CD8-positive, alpha-beta memory T cell (primary cell): ENCODE measurements at regions not wholly inside any gene's neighbourhood (a gene's known extent, or its start where the extent isn't known, plus 50 kb on each side); places are given as distances from the start of the nearest gene placed in this dataset.

Experiments
- CTCF ChIA-PET: fragments of 350-600 bp; sonication (Branson Sonifier 250); formaldehyde crosslinking; loops from one replicate; lab custom pipeline; 2021; ENCODE audit warnings: antibody characterized with exemption; lab: Charles Lee
- POLR2A ChIA-PET: fragments of 350-600 bp; sonication (Branson Sonifier 250); formaldehyde crosslinking; loops from one replicate; lab custom pipeline; 2021; ENCODE audit warnings: antibody characterized with exemption; lab: Charles Lee
- DNase-seq, 5 donors: peaks; one replicate each; pipeline versions ENCODE4 v3.0.0 to v3.0.0-alpha.2; 2020 to 2022; ENCODE audit warnings: mixed read lengths in 1 of 5
- H3K27ac ChIP-seq: one replicate; pipeline ENCODE4 v1.7.0; 2013; ENCODE audit warnings: low read depth, mild to moderate bottlenecking, low read length, moderate library complexity
- H3K27me3 ChIP-seq: 2 replicates; pipeline ENCODE4 v1.7.0; 2013; ENCODE audit warnings: low read length, mild to moderate bottlenecking; ENCODE audit not compliant: insufficient read depth, poor library complexity, severe bottlenecking
- H3K36me3 ChIP-seq: 2 replicates; pipeline ENCODE4 v1.7.0; 2013; ENCODE audit warnings: mild to moderate bottlenecking, low read length, moderate library complexity; ENCODE audit not compliant: insufficient read depth
- H3K4me1 ChIP-seq: 2 replicates; pipeline ENCODE4 v1.7.0; 2013; ENCODE audit warnings: mild to moderate bottlenecking, low read length, moderate library complexity; ENCODE audit not compliant: insufficient read depth
- H3K4me3 ChIP-seq: 2 replicates; pipeline ENCODE4 v1.7.0; 2013; ENCODE audit warnings: mild to moderate bottlenecking, low read length
- H3K9me3 ChIP-seq: 2 replicates; pipeline ENCODE4 v1.7.0; 2013; ENCODE audit warnings: mild to moderate bottlenecking, low read length
- H3K27ac Mint-ChIP-seq, 8 donors: one replicate each; pipeline ENCODE4 v1.8.0; 2020 to 2021; ENCODE audit warnings: mixed read lengths in 8 of 8, mild to moderate bottlenecking in 6 of 8, inconsistent platforms in 3 of 8, moderate library complexity in 3 of 8
- H3K27me3 Mint-ChIP-seq, 2 donors: one replicate each; pipeline ENCODE4 v1.8.0; 2020 to 2021; ENCODE audit warnings: mixed read lengths in 2 of 2, mild to moderate bottlenecking in 1 of 2, moderate library complexity in 1 of 2
- H3K36me3 Mint-ChIP-seq, 3 donors: one replicate each; pipeline ENCODE4 v1.8.0; 2020 to 2021; ENCODE audit warnings: mixed read lengths in 3 of 3, inconsistent platforms in 1 of 3, mild to moderate bottlenecking in 1 of 3
- H3K4me1 Mint-ChIP-seq, 3 donors: one replicate each; pipeline ENCODE4 v1.8.0; 2020 to 2021; ENCODE audit warnings: mixed read lengths in 3 of 3, inconsistent platforms in 1 of 3, mild to moderate bottlenecking in 1 of 3
- H3K4me3 Mint-ChIP-seq, 7 donors: one replicate each; pipeline ENCODE4 v1.8.0; 2020 to 2021; ENCODE audit warnings: mixed read lengths in 7 of 7, mild to moderate bottlenecking in 6 of 7, moderate library complexity in 4 of 7, inconsistent platforms in 2 of 7
- H3K9me3 Mint-ChIP-seq, 5 donors: one replicate each; pipeline ENCODE4 v1.8.0; 2020 to 2022; ENCODE audit warnings: mixed read lengths in 5 of 5, mild to moderate bottlenecking in 3 of 5, moderate library complexity in 2 of 5, inconsistent platforms in 1 of 5

DNA sequence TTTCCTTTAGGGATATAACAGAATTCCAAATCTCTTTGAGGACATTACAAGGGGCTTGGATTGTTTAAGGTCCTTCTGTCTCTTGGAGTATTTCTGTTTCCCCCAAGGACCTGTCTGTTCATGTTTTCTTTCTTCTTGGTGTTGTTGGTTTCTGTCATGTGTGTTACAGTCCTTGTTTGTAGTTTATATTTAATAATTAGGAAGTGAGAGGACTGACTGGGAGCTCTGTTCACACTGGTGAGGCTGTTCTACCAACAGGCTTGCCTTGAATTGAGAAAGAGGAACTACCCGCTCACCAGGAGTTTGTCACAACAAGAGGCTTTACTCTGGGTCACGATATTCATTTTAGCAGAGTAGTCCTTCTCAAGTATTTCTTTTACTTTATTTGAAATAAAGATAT, 119.2 kb upstream of the SV2C start:
- no peak overlapping the region for H3K4me3 Mint-ChIP-seq
- no peaks in the 10 kb centered on the region for H3K36me3 ChIP-seq

DNA sequence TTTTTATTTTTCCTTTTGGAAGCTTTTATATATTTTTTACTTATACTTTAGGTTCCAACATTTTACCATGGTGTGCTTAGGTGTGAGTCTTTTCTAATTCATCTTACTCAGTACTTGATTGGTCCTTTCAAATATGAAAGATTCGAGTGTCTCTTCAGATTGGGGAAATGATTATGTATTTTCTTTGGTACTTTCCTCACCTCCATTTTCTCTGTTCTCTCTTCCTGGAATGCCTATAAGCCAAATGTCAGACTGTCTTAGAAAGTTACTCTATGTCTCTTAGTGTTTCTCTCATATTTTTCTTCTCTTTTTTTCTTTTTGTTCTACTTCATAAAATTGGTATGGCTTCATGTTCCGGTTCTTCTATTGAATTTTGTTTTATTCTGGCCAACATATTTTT, 119.6 kb upstream of the SV2C start:
- H3K27ac Mint-ChIP-seq = no peak overlapping the region
- peaks cover 0 to 8% (median 5%) of the 10 kb centered on the region in 5 donors for H3K9me3 Mint-ChIP-seq
- no peaks in the 10 kb centered on the region for H3K27me3 ChIP-seq
- no peaks in the 10 kb centered on the region for H3K9me3 ChIP-seq
- no peaks in the 10 kb centered on the region for H3K36me3 ChIP-seq
- H3K4me1 ChIP-seq = no peaks in the 10 kb centered on the region
- no peak overlapping the region for H3K4me3 Mint-ChIP-seq
- peaks cover 0 to 4% (median 0%) of the 10 kb centered on the region in 3 donors for H3K36me3 Mint-ChIP-seq
- ChIA-PET POLR2A (no interaction called here), CTCF (no interaction called here)
- H3K4me3 ChIP-seq = no peak overlapping the region
- no peak overlapping the region for H3K27ac ChIP-seq
- peaks cover 11 to 35% of the 10 kb centered on the region in 2 donors for H3K27me3 Mint-ChIP-seq
- no peaks in the 10 kb centered on the region for H3K4me1 Mint-ChIP-seq
- DNase-seq = no peak

More for the DNA sequence above, 119.2 kb upstream of the SV2C start:
- CTCF ChIA-PET = no interaction called here
- Histone ChIP-seq H3K27ac (no peak overlapping the region), H3K27me3 (no peaks in the 10 kb centered on the region), H3K4me3 (no peak overlapping the region), H3K9me3 (no peaks in the 10 kb centered on the region), H3K4me1 (no peaks in the 10 kb centered on the region)
- H3K27ac Mint-ChIP-seq = no peak overlapping the region
- POLR2A ChIA-PET = no interaction called here
- no peak for DNase-seq
- peaks cover 0 to 12% (median 9%) of the 10 kb centered on the region in 5 donors for H3K9me3 Mint-ChIP-seq
- peaks cover 0 to 9% (median 0%) of the 10 kb centered on the region in 3 donors for H3K36me3 Mint-ChIP-seq
- H3K27me3 Mint-ChIP-seq = peaks cover 7 to 35% of the 10 kb centered on the region in 2 donors
- no peaks in the 10 kb centered on the region for H3K4me1 Mint-ChIP-seq

DNA sequence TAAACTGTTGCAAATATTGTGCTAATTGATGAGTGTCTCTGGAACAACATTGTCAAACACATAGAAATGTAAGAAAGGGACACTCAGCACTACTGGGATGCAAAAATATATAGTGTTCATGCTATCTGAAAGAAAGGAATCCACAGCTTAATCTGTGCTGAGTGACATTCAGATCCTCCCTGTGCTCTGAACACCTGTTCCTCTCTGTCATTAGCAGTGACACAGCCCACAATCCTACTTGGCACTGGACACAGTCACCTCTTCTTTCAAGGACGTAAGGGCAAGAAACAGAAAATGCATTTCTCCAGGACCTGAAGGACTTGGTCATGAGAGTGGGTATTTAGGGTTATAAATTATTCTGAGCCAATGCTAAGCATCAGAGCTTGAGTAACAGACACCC, 121.4 kb upstream of the SV2C start:
- H3K4me3 Mint-ChIP-seq = no peak overlapping the region
- H3K27ac ChIP-seq = no peak overlapping the region
- H3K36me3 Mint-ChIP-seq = no peaks in the 10 kb centered on the region
- CTCF ChIA-PET = no interaction called here
- no peaks in the 10 kb centered on the region for H3K4me1 Mint-ChIP-seq
- H3K4me3 ChIP-seq = no peak overlapping the region
- POLR2A ChIA-PET = no interaction called here
- no peaks in the 10 kb centered on the region for H3K9me3 ChIP-seq
- H3K9me3 Mint-ChIP-seq = peaks cover 0 to 9% (median 4%) of the 10 kb centered on the region in 5 donors
- no peaks in the 10 kb centered on the region for H3K4me1 ChIP-seq
- peaks cover 14 to 41% of the 10 kb centered on the region in 2 donors for H3K27me3 Mint-ChIP-seq
- H3K27ac Mint-ChIP-seq = no peak overlapping the region
- DNase-seq = no peak
- H3K27me3 ChIP-seq = no peaks in the 10 kb centered on the region
- no peaks in the 10 kb centered on the region for H3K36me3 ChIP-seq

DNA sequence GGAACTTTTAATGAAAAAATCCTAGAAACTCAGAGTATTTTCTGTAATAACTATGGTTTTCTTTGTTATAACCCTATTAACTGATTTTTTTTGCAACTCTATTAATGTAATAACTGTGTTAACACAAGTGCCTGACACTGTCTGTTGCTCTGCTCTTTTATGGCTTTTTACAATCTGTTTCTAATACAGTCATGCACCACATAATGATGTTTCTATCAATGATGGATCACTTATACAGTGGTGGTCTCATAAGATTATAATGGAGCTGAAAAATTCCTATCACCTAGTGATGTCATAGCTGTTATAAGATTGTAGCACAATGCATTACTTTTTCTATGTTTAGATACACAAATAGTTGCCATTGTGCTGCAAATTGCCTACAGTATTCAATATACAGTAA, 123.1 kb upstream of the SV2C start:
- no peaks in the 10 kb centered on the region for H3K9me3 ChIP-seq
- Mint-ChIP-seq H3K4me3 (no peak overlapping the region), H3K4me1 (no peaks in the 10 kb centered on the region), H3K36me3 (no peaks in the 10 kb centered on the region), H3K27me3 (peaks cover 12 to 35% of the 10 kb centered on the region in 2 donors), H3K9me3 (peaks cover 0 to 7% (median 6%) of the 10 kb centered on the region in 5 donors), H3K27ac (no peak overlapping the region)
- H3K36me3 ChIP-seq = no peaks in the 10 kb centered on the region
- ChIA-PET CTCF (no interaction called here), POLR2A (no interaction called here)
- no peak for DNase-seq
- H3K27ac ChIP-seq = no peak overlapping the region
- H3K4me3 ChIP-seq = no peak overlapping the region
- no peaks in the 10 kb centered on the region for H3K27me3 ChIP-seq
- no peaks in the 10 kb centered on the region for H3K4me1 ChIP-seq

DNA sequence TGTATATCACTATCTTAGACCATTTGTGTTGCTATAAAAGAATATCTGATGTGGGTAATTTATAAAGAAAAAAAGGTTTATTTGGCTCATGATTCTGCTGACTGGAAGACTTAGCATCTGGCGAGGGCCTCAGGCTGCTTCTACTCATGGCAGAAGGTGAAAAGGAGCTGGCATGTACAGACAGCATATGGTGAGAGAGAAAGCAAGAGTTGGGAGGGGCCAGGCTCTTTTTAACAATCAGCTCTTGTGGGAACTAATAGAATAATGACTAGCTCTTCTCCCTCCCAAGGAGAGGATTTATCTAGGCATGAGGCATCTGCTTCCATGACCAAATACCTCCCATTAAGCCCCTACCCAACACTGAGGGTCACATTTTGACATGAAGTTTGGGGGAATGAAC, 130.2 kb upstream of the SV2C start:
- H3K27me3 ChIP-seq = no peaks in the 10 kb centered on the region
- no peak overlapping the region for H3K27ac ChIP-seq
- no peak for DNase-seq
- H3K36me3 ChIP-seq = no peaks in the 10 kb centered on the region
- no peaks in the 10 kb centered on the region for H3K4me1 ChIP-seq
- Mint-ChIP-seq H3K4me3 (no peak overlapping the region), H3K4me1 (no peaks in the 10 kb centered on the region), H3K27ac (no peak overlapping the region), H3K36me3 (no peaks in the 10 kb centered on the region), H3K27me3 (peaks cover 15 to 30% of the 10 kb centered on the region in 2 donors), H3K9me3 (peaks cover 0 to 12% (median 4%) of the 10 kb centered on the region in 5 donors)
- CTCF ChIA-PET = no interaction called here
- POLR2A ChIA-PET = no interaction called here
- no peak overlapping the region for H3K4me3 ChIP-seq
- H3K9me3 ChIP-seq = no peaks in the 10 kb centered on the region

DNA sequence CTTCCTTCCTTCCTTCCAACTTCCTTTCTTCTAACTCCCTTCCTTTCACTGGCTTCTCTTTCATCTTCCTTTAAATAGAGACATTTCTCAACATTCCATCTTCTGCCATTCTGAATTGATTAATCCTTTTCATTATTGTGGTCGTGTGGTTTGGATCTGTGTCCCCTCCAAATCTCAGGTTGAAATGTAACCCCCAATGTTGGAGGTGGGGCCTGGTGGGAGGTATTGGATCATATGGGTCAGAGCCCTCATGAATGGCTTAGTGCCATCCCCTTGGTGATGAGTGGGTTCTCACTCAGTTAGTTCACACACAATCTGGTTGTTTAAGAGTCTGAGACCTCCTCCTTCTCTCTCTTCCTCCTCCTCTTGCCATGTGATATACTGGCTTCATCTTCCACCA, 130.9 kb upstream of the SV2C start:
- ChIA-PET POLR2A (no interaction called here), CTCF (no interaction called here)
- no peaks in the 10 kb centered on the region for H3K27me3 ChIP-seq
- H3K4me1 ChIP-seq = no peaks in the 10 kb centered on the region
- H3K36me3 Mint-ChIP-seq = peaks cover 0 to 2% (median 0%) of the 10 kb centered on the region in 3 donors
- DNase-seq = no peak
- no peak overlapping the region for H3K4me3 Mint-ChIP-seq
- peaks cover 15 to 29% of the 10 kb centered on the region in 2 donors for H3K27me3 Mint-ChIP-seq
- H3K36me3 ChIP-seq = no peaks in the 10 kb centered on the region
- no peak overlapping the region for H3K4me3 ChIP-seq
- no peaks in the 10 kb centered on the region for H3K9me3 ChIP-seq
- H3K27ac Mint-ChIP-seq = no peak overlapping the region
- H3K27ac ChIP-seq = no peak overlapping the region
- H3K4me1 Mint-ChIP-seq = no peaks in the 10 kb centered on the region
- peaks cover 0 to 8% (median 4%) of the 10 kb centered on the region in 5 donors for H3K9me3 Mint-ChIP-seq

DNA sequence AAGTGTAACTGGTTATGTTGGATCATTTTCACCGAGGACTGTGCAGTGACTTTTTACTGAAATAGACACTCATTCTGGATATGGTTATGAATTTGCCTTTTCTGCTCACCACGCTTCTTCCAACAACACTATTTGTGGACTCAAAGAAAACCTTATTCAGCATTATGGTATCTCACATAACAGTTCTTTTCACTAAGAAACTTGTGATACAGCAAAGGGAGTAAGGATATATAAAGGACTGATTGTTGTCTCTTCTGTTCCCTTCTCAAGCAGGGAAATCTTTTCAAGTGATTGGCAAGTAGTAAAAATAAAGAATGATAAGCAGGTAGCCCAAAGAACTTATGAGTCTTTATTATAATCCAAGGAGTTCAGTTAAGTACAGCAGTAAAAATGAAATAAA, 131.5 kb upstream of the SV2C start:
- H3K4me3 ChIP-seq = no peak overlapping the region
- H3K9me3 ChIP-seq = no peaks in the 10 kb centered on the region
- DNase-seq = no peak
- no peaks in the 10 kb centered on the region for H3K4me1 ChIP-seq
- CTCF ChIA-PET = no interaction called here
- H3K27me3 Mint-ChIP-seq = peaks cover 15 to 33% of the 10 kb centered on the region in 2 donors
- POLR2A ChIA-PET = no interaction called here
- no peaks in the 10 kb centered on the region for H3K27me3 ChIP-seq
- H3K9me3 Mint-ChIP-seq = peaks cover 0 to 8% (median 4%) of the 10 kb centered on the region in 5 donors
- H3K4me3 Mint-ChIP-seq = no peak overlapping the region
- no peaks in the 10 kb centered on the region for H3K4me1 Mint-ChIP-seq
- peaks cover 0 to 2% (median 0%) of the 10 kb centered on the region in 3 donors for H3K36me3 Mint-ChIP-seq
- H3K27ac ChIP-seq = no peak overlapping the region
- no peaks in the 10 kb centered on the region for H3K36me3 ChIP-seq
- H3K27ac Mint-ChIP-seq = no peak overlapping the region

DNA sequence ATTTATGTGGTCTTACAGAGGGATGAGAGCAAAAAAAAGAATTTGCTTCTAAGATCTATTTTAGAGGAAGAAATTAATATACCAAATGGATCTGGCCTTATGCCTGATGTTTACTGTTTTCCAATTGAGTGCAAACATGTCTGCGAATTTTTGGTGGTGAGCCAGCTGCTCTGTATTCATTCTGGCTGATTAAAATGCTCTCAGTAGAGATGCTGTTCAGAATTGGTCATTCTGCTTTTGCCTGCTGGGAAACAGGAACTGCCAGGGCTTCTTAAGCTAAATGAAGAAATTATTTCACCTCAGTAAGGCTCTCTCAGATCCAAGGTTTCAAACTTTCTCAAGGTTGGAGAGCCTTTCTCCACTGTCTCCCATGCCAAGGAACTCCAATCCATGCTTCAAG, 132.0 kb upstream of the SV2C start:
- peaks cover 18 to 33% of the 10 kb centered on the region in 2 donors for H3K27me3 Mint-ChIP-seq
- no peaks in the 10 kb centered on the region for H3K4me1 ChIP-seq
- peaks cover 0 to 2% (median 0%) of the 10 kb centered on the region in 3 donors for H3K36me3 Mint-ChIP-seq
- CTCF ChIA-PET = no interaction called here
- H3K27me3 ChIP-seq = no peaks in the 10 kb centered on the region
- H3K4me3 ChIP-seq = no peak overlapping the region
- H3K27ac ChIP-seq = no peak overlapping the region
- H3K9me3 ChIP-seq = no peaks in the 10 kb centered on the region
- H3K36me3 ChIP-seq = no peaks in the 10 kb centered on the region
- H3K9me3 Mint-ChIP-seq = peaks cover 0 to 8% (median 5%) of the 10 kb centered on the region in 5 donors
- no peak overlapping the region for H3K4me3 Mint-ChIP-seq
- H3K4me1 Mint-ChIP-seq = no peaks in the 10 kb centered on the region
- H3K27ac Mint-ChIP-seq = no peak overlapping the region
- POLR2A ChIA-PET = no interaction called here
- no peak for DNase-seq
